NCI-H1694 treated with DMSO at 0.1 percent for 48 hours (cell line): ENCODE measurements at regions not wholly inside any gene's neighbourhood (a gene's known extent, or its start where the extent isn't known, plus 50 kb on each side); places are given as distances from the start of the nearest gene placed in this dataset.
"Not testable (repeated sequence)": the region's sequence is repeated elsewhere in the genome, so short reads cannot be mapped to it uniquely, and the experiment has no call there.

Experiments used
- DNase-seq: peaks from one replicate; lab custom pipeline; 2025; lab: John Stamatoyannopoulos, UW

DNA sequence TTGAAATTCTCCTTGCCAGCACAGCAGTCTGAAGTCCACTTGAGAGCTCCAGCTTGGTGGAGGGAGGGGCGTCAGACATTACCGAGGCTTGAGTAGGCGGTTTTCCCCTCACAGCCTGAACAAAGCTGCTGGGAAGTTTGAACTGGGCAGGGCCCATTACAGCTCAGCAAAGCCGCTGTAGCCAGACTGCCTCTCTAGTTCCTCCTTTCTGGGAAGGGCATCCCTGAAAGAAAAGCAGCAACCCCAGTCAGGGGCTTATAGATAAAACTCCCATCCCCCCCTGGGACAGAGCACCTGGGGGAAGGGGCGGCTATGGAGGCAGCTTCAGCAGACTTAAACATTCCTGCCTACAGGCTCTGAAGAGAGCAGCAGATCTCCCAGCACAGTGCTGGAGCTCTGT is 325.3 kb downstream of the GJA1 start:
- no peak for DNase-seq

DNA sequence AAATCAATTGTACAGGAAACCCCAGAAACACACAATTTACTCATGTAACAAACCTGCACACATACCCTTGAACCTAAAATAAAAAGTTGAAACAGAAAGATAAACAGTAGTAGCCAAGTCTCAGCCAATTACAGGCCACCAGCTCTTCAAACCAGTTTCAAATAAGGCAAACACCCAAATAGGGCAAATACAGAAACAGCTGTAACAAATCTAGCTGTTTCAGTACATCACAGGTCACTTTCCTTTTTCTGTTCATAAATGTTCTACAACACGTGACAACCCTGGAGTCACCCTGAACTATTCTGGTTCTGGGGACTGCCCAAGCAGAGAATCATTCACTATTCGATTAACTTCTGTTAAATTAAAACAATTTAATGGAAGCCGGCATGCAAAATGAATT is 329.0 kb downstream of the GJA1 start:
- DNase-seq, result no peak

DNA sequence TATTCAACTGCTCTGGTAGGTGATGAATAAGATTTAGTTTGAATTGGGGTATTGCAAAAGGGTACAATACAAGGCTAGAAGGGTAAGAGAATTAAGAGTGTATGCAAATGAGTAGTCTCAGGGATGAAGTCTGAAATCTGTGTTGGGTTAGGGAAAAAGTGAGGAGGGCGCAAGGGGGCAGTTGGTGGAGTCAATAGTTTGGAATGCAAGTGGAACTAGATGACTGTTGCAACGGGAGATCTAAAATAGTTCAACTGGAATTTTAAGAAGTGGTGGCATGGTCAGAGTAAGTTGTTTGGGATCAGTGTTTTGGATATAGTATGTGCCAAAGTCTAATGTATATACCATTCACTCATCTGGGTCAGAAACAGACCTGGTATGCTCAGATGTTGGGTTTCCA is 329.6 kb downstream of the GJA1 start:
- no peak for DNase-seq

DNA sequence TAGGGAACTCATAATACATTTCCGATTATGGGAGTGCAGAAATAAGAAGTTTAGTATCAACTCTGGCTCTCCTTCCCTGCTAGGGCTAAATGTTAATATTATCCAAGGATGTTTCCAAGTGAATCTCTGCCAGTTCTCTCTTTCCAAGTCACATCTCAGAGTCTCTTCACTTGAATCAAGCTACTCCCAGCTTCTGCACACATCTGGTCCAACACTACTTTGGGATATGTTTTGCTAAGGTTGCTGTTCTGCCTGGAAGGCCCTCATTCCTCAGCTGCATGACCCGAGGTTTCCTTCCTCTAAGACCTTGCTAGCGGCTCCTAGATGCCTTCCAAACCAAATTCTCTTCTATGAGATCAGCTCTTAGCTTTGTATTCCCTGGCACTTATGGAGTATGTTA is 331.8 kb downstream of the GJA1 start:
- DNase-seq, result no peak

DNA sequence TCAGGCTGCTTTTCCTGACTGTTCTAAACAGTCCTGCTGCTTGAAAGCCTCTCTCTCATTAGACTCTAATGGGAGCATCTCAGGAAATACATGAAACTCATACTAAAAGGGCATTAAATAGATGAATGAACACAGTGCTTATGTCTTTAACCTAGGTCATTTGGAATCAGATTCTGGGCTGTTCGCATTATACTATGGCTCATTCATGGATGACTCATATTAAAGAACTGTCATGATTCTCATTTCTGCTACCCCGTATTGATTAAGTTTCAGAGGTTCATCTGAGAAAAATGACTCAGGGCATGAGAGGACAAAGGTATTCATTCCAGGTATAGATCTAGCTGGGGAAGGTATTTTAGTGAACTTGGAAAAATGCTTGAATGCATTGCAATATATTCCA is 335.5 kb downstream of the GJA1 start:
- DNase-seq, result no peak

DNA sequence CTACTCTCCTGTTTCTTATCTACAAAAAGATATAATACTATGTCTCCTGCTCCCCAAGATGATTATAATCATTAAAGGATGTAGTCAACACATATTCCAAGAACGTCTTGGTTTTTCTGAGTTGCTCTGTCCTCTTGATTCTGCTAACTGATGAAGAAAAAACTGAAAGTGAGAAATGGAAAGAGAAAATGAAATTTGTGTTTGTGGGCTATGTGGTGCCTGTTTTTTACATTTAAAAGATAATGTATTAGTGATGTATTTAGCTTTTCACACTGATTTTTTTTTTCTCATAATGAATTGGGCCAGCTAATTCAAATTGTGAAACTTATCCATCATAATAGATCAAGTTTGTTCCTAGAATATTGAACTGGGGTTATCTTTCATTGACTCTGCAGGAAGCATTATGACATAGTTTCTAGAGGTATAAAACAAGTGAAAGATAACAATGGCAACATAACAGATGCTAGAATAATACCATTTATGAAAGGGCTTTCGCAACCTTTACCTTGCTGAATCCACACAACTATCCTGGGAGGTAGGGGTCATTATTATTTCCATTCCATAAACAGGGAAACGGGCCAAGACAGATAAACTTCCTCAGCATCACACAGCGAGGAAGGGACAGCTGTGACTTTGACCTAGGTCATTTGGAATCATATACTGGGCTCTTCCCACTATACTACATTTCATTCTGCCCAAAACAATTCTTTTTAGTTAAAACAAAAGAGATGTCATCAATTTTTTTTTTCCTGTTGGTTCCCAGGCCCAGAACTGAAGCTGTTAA is 336.7 kb downstream of the GJA1 start:
- DNase-seq, result no peak

DNA sequence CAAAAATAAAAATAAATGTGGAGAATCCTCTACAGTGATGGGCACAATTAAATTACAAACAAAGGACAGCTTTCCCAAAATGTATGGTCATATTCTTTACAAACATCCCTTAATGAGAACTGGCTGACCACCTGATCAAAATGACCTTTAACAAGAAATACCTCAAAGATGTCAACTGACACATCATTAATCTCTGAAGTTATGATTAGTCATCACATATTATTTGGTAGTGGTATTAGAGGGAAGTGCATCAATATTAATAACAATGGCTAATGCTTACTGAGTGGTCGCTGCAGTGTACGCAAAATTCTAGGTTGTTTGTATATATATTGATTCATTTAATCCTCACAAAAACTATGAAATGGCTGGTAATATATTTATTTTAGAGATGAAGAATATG is 340.6 kb downstream of the GJA1 start:
- DNase-seq, result no peak

DNA sequence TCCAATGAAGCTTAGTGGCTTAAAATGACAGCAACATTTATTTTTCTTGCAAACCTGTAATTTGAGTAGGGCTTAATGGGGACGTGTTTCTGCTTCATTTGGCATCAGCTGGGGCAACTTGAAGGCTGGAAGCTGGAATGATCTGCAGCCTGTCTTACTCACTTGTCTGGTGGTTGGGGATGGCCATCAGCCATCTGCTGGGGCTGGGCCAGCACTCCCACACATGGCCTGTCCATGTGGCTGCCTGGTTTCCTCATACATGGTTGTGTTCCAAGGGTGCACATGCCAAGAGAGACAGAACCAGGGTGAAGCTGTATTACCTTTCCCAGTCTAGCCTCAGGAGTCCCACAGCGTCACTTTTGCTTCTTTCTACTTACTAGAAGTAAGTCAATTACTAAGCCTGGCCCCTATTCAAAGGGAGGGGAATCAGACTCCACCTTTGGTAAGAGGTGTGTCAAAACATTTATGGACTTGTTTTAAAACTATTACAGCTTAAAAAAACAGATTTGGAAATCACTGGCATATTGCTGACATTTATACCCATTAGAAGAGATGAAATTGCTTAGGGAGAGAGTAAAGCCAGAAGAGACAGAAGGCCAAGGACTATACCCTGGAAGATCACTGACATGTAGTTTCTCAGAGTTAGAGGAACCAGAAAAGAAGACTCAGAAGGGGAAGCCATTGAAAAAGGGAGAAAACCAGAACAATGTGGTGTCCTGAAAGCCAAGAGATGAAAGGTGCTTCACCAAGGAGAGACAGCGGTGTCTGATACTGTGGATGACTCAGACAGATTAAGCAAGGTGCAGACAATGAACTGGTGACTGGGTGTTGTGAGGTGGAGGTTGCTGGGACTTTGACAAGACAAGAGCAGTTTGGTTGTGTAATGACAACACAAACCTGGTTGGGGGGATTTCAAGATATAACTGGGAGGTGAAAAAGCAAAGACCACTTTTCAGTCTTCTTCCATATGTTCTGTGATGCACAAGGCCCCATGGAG is 345.2 kb downstream of the GJA1 start:
- no peak for DNase-seq

DNA sequence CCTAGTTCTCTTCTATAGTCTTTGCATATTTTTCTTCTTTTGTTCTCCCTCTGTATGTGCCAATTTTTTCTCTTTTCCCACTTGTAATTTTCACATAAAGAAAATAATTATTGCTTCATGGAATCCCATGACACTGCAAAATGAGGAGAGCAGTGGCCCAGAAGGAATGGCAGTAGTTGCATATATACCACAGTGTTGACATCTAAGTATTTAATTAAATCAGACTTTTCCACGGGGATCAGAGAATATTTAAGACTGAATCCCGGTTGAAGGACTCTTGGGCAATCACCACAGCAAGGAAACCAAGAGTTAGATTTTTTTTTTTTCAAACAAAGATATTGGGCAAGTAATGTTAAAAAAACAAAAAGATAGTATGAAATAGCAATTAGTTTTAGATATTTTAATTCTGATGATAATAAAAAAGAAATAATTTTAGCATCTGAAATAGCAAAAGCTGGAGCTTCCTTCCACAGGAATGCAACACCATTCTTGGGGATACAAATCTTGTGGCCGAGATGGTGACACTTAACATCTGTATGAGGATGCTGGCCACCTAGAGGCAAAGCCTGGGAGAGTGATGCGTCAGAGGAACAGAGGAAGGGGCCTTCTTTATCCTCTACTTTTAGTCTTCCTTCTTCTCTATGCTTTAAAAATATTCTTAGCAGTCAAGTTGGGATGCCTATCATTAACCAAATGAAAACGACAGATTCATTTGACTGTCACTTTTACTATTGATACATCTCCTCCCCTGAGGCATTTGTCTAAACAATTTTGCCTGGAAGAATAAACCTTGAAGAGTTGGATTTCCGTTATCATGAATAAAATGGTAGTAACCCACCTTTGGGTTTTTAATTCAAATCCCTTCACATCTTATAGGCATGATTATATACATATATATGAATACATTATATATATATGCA is 356.2 kb downstream of the GJA1 start:
- no peak for DNase-seq

DNA sequence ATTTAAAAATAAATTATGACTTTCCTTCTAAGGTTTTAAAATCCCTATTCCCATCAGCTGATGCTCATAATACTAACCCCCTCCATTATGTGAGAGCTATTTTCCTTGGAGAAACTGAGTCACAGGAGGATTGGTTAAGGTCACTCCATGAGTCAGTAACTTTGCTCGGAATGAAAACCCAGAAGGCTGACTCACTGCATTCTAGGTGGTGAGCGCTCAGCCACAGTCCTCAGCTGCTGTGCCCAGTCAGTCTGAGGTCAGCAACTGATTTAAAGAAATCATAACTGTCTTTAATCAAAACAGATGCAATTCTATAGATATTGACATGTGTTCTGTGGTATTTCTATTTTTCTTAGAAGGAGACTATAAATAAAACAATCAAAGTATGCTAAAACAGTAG is 359.2 kb downstream of the GJA1 start:
- DNase-seq, result no peak

DNA sequence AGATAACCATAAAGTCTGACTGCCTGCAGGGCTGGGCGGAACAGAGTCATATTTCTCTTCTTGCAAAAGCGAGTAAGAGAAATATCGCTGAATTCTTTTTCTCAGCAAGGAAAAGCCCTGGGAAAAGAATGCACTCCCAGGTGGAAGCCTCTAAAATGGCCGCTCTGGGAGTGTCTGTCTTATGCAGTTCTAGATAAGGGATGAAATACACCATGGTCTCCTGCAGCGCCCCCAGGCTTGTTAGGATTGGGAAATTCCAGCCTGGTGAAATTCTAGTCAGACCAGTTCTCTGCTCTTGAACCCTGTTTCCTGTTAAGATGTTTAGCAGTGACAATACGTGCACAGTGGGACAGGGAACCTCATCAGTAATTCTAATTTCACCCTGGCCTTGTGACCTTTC is 362.2 kb downstream of the GJA1 start:
- not testable (repeated sequence) for DNase-seq

DNA sequence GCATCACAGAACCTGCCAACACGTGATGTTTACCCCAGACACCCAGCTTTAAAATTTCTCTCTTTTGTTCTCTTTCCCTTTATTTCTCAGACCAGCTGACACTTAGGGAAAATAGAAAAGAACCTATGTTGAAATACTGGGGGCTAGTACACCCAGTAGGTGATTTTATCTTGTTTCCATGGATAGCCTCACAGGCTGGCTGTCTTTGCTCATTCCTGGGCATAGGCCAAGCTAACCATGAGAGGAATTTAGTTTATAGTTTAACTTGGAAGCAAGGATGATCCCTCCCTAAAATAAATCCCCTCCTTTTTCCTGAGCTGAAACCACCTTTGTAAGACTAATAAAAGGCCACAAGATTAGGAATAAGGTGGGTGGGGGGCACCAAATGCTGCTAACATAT is 362.7 kb downstream of the GJA1 start:
- DNase-seq, result not testable (repeated sequence)

DNA sequence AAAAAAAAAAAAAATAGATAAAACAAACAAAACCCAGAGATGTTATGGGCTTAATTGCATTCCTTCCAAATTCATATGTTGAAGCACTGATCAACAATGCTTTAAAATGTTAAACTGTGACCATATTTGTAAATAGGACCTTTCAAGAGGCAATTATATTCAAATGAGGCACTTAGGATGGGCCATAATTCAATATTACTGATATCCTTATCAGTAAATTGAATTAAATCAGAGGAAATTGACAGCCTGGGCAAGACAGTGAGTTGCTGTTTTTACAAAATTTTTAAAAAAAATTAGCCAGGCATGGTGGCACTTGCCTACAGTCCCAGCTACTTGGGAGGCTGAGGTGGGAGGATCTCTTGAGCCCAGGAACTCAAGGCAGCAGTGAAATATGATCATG is 364.1 kb downstream of the GJA1 start:
- DNase-seq, result no peak

DNA sequence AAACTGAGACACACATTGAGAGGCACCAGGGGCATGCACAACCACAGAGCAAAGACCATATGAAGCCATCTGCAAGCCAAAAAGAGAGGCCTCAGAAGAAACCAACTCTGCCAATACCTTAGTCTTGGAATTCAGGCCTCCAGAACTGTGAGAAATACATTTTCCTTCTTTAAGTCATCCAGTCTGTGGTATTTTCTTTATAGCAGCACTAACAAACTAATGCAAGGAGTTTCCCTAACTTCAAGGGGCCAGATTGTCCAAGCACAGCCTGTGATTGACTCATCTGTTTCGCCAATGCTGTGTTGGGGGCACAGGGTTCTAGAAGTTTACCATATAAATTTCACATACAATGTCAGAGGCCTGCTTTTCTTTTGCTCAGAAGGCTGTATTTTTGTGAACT is 364.6 kb downstream of the GJA1 start:
- no peak for DNase-seq

DNA sequence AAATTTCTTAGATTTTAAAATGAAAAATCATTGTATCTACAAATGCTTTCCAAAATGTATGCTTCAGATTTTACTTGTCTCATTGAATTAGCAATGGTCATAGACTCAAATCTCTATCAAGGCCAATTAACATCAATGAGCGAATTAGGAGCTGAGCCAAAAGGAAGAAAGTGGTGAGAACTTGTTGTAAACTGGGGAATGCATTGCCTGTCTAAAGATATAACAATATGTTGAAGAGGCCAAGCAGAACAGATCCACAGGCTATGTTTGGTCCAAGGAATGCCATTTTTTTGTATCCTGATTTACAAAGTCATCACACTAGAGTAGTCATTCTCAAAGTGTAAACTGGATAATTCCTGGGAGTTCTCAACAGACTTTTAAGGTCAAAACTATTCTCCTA is 370.7 kb downstream of the GJA1 start:
- no peak for DNase-seq

DNA sequence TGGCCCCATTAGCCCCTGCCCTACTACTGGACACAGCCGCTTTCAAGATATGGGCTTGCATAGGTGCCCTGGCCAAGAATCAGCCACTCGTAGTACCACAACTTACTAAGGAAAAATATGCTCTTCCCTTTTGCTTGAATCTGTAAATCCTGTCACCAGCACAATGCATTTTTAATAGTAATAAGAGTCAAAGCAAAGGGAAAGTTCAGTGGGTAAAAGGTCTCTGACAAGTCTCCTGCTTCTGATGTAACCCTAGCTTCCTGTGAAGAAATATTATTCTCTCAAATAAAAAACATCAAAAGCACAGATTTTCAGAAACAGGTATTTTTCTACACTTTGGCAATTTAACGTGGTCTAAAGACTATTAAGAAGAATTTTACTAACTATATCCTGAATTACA is 373.8 kb downstream of the GJA1 start:
- DNase-seq, result no peak

DNA sequence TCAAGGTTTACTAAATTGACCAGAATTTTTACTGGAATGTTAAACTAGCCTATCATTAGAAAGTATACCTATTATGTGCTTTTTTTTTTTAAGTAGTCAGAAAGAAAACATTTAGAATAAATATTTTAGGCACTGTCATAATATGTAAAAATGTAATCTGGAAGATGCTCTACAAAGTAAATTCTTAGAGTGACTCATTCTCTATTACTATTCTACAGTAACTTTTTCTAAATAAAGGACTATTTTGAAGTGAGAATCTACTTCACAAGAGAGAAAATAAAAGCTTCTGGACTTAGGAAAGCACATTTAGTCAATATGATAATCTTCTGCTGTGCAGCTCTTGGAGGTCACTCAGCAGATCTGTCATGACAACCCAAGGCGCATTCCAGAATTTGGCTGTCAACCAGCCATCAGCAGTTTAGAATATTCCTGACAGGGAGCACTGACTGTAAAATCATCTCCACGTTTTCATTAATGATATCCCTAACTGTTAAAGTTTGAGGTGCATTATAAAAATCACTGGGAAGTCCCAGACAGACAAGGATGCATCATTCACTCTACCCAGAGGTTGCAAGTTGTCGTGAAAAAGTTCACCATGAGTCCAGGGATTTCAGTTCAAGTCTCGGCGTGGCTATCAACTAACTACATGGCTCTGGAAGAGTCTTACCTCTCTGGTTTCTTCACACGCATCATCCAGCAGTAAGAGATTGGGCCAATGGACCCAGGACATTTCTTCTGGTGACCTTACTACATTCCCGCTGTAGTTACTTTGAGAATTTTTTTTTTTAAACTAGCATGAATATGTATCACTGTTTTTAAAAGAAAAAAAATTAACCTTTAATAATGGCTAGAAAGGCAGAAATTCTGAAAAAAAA is 374.9 kb downstream of the GJA1 start:
- no peak for DNase-seq

DNA sequence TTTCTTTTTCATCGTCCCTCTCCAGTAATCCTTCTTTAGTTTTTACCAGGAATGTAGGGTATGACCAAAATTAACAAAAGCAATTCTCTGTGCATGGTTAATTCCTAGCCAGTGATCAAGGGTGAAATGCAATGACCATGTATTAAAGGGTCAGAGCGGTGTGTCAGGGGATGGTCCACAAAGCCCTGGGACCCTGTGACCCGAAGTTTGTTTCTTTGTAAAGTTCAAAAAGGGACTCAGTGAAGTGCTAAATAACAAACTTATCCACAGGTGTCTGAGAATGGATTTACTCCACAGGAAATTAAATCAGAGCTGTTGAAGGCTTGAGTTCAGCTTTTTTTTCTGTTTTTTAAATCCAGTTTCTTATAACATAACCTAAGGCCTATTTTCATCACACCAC is 375.7 kb downstream of the GJA1 start:
- DNase-seq, result no peak

DNA sequence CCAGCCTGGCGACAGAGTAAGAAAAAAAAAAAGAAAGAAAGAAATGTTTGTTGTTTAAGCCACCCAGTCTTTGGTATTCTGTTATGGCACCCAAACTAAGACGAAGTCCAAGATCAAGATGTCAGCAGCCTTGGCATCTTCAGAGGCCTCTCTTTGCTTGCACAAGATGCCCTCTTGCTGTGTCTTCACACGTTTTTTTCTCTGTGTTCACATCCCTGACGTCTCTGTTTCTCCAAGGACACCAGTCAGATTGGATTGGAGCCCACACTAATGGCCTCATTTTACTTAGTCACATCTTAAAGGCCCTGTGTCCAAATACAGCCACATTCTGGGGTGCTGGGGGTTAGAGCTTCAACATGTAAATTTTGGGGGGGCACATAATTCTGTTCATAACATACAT is 380.9 kb downstream of the GJA1 start:
- DNase-seq, result no peak

DNA sequence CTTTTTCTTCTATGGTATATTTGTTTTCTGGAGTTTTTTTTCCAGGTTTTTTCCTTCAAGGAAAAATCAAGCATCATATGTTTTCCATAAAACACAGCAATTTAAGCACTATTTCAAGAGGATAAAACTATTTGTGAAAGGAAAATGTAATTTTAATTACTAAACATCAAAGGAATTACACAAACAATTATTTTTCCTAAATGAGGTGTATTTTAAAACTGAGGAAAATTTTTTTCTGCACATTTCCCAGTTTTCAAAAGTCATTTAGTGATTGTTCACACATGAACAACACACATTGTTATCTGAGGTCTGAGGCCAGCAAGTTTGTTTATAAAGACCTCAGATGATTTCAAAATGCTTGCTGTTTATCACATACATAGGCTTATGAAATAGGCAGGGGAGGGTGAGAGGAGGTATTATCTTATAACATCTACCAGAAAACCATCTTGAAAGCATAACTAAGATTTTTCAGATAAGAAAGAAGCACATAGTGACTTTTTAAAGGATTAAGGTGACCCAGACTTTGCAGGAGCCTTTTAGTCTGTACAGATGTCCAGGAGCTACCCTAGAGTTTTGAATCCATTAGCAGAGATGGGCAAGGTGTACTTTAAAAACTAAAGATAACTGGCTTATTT is 381.6 kb downstream of the GJA1 start:
- no peak for DNase-seq

DNA sequence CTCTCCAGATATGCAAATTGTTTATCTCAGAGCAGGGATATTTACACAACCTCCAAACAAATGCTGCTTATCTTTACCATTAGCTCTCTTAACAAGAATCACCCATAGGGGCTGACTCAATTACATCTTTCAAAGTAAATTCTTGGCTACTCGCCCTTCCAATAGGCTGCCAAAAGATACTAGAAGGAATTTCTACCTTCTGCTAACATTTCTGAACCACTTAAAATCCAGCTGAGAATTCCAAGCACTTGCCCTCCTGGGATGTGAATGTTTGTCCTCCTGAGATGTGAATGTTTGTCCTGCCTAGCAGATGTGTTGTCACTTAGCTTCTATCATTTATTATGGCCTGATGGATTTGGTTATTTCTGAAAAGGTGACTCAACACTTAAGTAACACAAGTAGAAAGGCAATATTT is 388.0 kb downstream of the GJA1 start:
- DNase-seq, result no peak
